K562 (cell line): ENCODE measurements at regions not wholly inside any gene's neighbourhood (a gene's known extent, or its start where the extent isn't known, plus 50 kb on each side); places are given as distances from the start of the nearest gene placed in this dataset.

Experiments
- ATAC-seq: fragments of 200-7000 bp; cut with Tn5 transposase; 3 replicates; pipeline ENCODE4 v1.9.1; 2020; ENCODE audit warnings: moderate library complexity
- BruUV-seq: library from RNA; stranded (reverse); fragments of 400-500 nt; replicated peaks from 2 replicates; lab custom pipeline; 2021; lab: Mats Ljungman, UMichigan
- CTCF ChIA-PET: fragments of 300-600 bp; formaldehyde crosslinking; extraction: SDS; loops from one replicate; lab custom pipeline; 2021; ENCODE audit warnings: low intra/inter-chr PET ratio; lab: Yijun Ruan, JAX
- POLR2A ChIA-PET: fragments of 300-600, 350-650 bp; sonication (Branson Sonifier 250); formaldehyde crosslinking; extraction: SDS; loops from one replicate; lab custom pipeline; 2021; ENCODE audit warnings: antibody characterized with exemption, inconsistent platforms; lab: Yijun Ruan, JAX
- DNase-seq, 4 experiments: peaks; one replicate each; pipeline versions ENCODE4 v3.0.0 to v3.0.0-alpha.2; 2011 to 2018; ENCODE audit warnings: low spot score in 3 of 4, mixed read lengths in 3 of 4; ENCODE audit errors: extremely low read depth in 1 of 4
- FAIRE-seq: peaks from 2 replicates; lab custom pipeline; 2011; peaks lifted over from hg19 to GRCh38; lab: Jason Lieb, UNC
- H2AFZ ChIP-seq: 2 replicates; pipeline ENCODE4 v1.6.0; 2011; ENCODE audit warnings: low read depth, low read length, control low read depth, inconsistent platforms
- H3K27ac ChIP-seq: fragments of 200-600 bp; 3 replicates; pipeline ENCODE4 v1.8.0; 2011; ENCODE audit warnings: low read depth, mild to moderate bottlenecking, control low read depth, inconsistent platforms, low read length, moderate library complexity, mixed read lengths; ENCODE audit errors: extremely low read depth
- H3K27me3 ChIP-seq, 2 experiments: fragments of 300-600 bp in 1 of 2; 2 replicates in 1 of 2; 3 replicates in 1 of 2; pipeline versions ENCODE4 v1.6.0 to v1.8.0; 2011; ENCODE audit warnings: inconsistent platforms in 2 of 2, low read length in 2 of 2, mild to moderate bottlenecking in 1 of 2, mixed read lengths in 1 of 2, moderate library complexity in 1 of 2; ENCODE audit not compliant: control insufficient read depth in 2 of 2, insufficient read depth in 2 of 2
- H3K36me3 ChIP-seq: fragments of 300-600 bp; 3 replicates; pipeline ENCODE4 v1.8.0; 2011; ENCODE audit warnings: mild to moderate bottlenecking, low read length, inconsistent platforms; ENCODE audit not compliant: control insufficient read depth, insufficient read depth
- H3K4me1 ChIP-seq, 2 experiments: fragments of 200-600 bp in 1 of 2; replicated peaks in 1 of 2; 2 replicates in 1 of 2; 3 replicates in 1 of 2; pipeline versions ENCODE4 v1.5.1 to v1.8.0; 2011; ENCODE audit warnings: inconsistent platforms in 2 of 2, low read length in 2 of 2, mild to moderate bottlenecking in 1 of 2, mixed read lengths in 1 of 2, moderate library complexity in 1 of 2; ENCODE audit not compliant: control insufficient read depth in 2 of 2, insufficient read depth in 2 of 2
- H3K4me2 ChIP-seq: 2 replicates; pipeline ENCODE4 v1.6.1; 2011; ENCODE audit warnings: low read length, control low read depth, inconsistent platforms, mixed read lengths; ENCODE audit not compliant: insufficient read depth
- H3K4me3 ChIP-seq: fragments of 200-600 bp; sonication (generic), shearing (Covaris generic); 2 replicates; pipeline ENCODE4 v1.5.1; 2016; ENCODE audit warnings: control low read depth, inconsistent platforms
- H3K79me2 ChIP-seq: fragments of 200-600 bp; 3 replicates; pipeline ENCODE4 v1.8.0; 2011; ENCODE audit warnings: low read length, inconsistent platforms; ENCODE audit not compliant: control insufficient read depth, insufficient read depth
- H3K9ac ChIP-seq, 2 experiments: 2 replicates each; pipeline versions ENCODE4 v1.6.0 to v1.6.1; 2011; ENCODE audit warnings: low read depth in 2 of 2, low read length in 2 of 2, control low read depth in 1 of 2, inconsistent platforms in 1 of 2, mild to moderate bottlenecking in 1 of 2, mixed read lengths in 1 of 2; ENCODE audit not compliant: insufficient read depth in 1 of 2
- H3K9me1 ChIP-seq: one replicate; pipeline ENCODE4 v1.6.0; 2011; ENCODE audit warnings: inconsistent platforms, mild to moderate bottlenecking, low read length, moderate library complexity; ENCODE audit not compliant: control insufficient read depth, insufficient read depth
- H3K9me3 ChIP-seq: replicated peaks from 2 replicates; pipeline ENCODE4 v1.5.1; 2011; ENCODE audit warnings: low read depth, low read length, inconsistent platforms; ENCODE audit not compliant: control insufficient read depth, insufficient read depth
- H4K20me1 ChIP-seq: replicated peaks from 2 replicates; pipeline ENCODE4 v1.6.1; 2011; ENCODE audit warnings: low read length, inconsistent platforms, mixed read lengths; ENCODE audit not compliant: control insufficient read depth, insufficient read depth
- CHD2 ChIP-seq: IDR thresholded peaks from 2 replicates; pipeline ENCODE4 v1.6.1; 2011; ENCODE audit warnings: low read depth, low read length
- COPS2 ChIP-seq: fragments of 450-650 bp; conservative IDR thresholded peaks from 2 replicates; pipeline ENCODE4 v1.6.1; 2016; ENCODE audit warnings: mild to moderate bottlenecking, moderate library complexity
- EZH2 ChIP-seq: IDR thresholded peaks from 2 replicates; pipeline ENCODE4 v1.6.1; 2012; ENCODE audit warnings: low read depth, mild to moderate bottlenecking, inconsistent platforms, low read length, borderline replicate concordance
- HEY1 ChIP-seq: fragments of 250-450 bp; sonication (Bioruptor Pico); IDR thresholded peaks from 2 replicates; pipeline ENCODE4 v1.5.0; 2020; ENCODE audit warnings: mild to moderate bottlenecking, moderate library complexity, borderline replicate concordance
- KDM2B ChIP-seq: fragments of 250-450 bp; sonication (Bioruptor Pico); IDR thresholded peaks from 2 replicates; pipeline ENCODE4 v1.8.0; 2021; ENCODE audit warnings: mild to moderate bottlenecking, moderate library complexity
- NFRKB ChIP-seq: fragments of 450-650 bp; IDR thresholded peaks from 2 replicates; pipeline ENCODE4 v1.6.1; 2016; ENCODE audit warnings: low read depth
- RFX1 ChIP-seq: fragments of 450-650 bp; IDR thresholded peaks from 2 replicates; pipeline ENCODE4 v1.6.1; 2016; ENCODE audit warnings: mild to moderate bottlenecking, moderate library complexity
- RUNX1 ChIP-seq: sonication (generic); IDR thresholded peaks from 2 replicates; pipeline ENCODE4 v1.6.1; 2016; ENCODE audit warnings: antibody characterized with exemption, low read depth
- USF1 ChIP-seq: sonication (generic); formaldehyde crosslinking; IDR thresholded peaks from 2 replicates; pipeline ENCODE4 v1.9.0; 2022; ENCODE audit warnings: mild to moderate bottlenecking, missing genetic modification reagents
- ZBTB2 ChIP-seq: fragments of 450-650 bp; IDR thresholded peaks from 2 replicates; pipeline ENCODE4 v1.6.1; 2016; ENCODE audit warnings: antibody characterized with exemption
- ZFP1 ChIP-seq: fragments of 450-650 bp; formaldehyde crosslinking; IDR thresholded peaks from 2 replicates; pipeline ENCODE4 v1.4.0; 2020; ENCODE audit warnings: mild to moderate bottlenecking, mixed read lengths
- ZNF561 ChIP-seq: fragments of 450-650 bp; formaldehyde crosslinking; conservative IDR thresholded peaks from 2 replicates; pipeline ENCODE4 v1.4.0; 2020; ENCODE audit warnings: mild to moderate bottlenecking, moderate library complexity
- ZNF77 ChIP-seq: fragments of 250-450 bp; sonication (Bioruptor Pico); IDR thresholded peaks from 2 replicates; pipeline ENCODE4 v1.5.0; 2020
- ZNF780A ChIP-seq: fragments of 250-450 bp; sonication (Bioruptor Pico); IDR thresholded peaks from 2 replicates; pipeline ENCODE4 v1.5.0; 2021; ENCODE audit warnings: mild to moderate bottlenecking
- WGBS: fragments of 100-300 bp; shearing (Covaris generic); methylation state at CpG from one replicate; pipeline ENCODE4 v1.1.6; 2016; ENCODE audit warnings: low coverage, mixed read lengths; ENCODE audit not compliant: insufficient coverage; ENCODE audit errors: missing lambda C conversion rate; 5-methylcytosine and 5-hydroxymethylcytosine counted together
- in situ Hi-C: fragments of 300-500 bp; cut with MboI; formaldehyde crosslinking; loops from 4 replicates; pipeline ENCODE4 v1.15.0; 2018; ENCODE audit warnings: inconsistent platforms, mixed read lengths
- intact Hi-C: fragments of 100-400 bp; cut with micrococcal nuclease; formaldehyde crosslinking; loops from 2 replicates; pipeline ENCODE4 v1.14.2; 2022

- no peak overlapping the region for H3K9ac ChIP-seq
- no peak overlapping the region for H3K4me3 ChIP-seq
- H3K4me1 ChIP-seq = no peaks in the 10 kb centered on the region
- no peak overlapping the region for H3K27ac ChIP-seq
- H3K4me2 ChIP-seq = no peak overlapping the region
- no TSS peak for BruUV-seq
- DNase-seq = no peak
- CTCF ChIA-PET = no interaction called here
- no peaks in the 10 kb centered on the region for H3K27me3 ChIP-seq
- 0% methylated on average over 7 of the region's 7 CpGs for WGBS
- no peaks in the 10 kb centered on the region for H3K79me2 ChIP-seq
- H3K9me3 ChIP-seq = no peaks in the 10 kb centered on the region
- H2AFZ ChIP-seq = no peak overlapping the region
- FAIRE-seq = no peak
- H3K36me3 ChIP-seq = no peaks in the 10 kb centered on the region
- POLR2A ChIA-PET = no interaction called here
- intact Hi-C loops (no loop called here), in situ Hi-C loops (no loop called here)
- H3K9me1 ChIP-seq = no peaks in the 10 kb centered on the region
- ATAC-seq = no peak
- no peaks in the 10 kb centered on the region for H4K20me1 ChIP-seq
- TF ChIP-seq HEY1 (CRISPR knock-in tag) (no peak), USF1 (no peak), KDM2B (no peak), CHD2 (no peak), EZH2 (no peak), ZBTB2 (no peak), COPS2 (no peak), ZNF780A (CRISPR knock-in tag) (no peak), NFRKB (no peak), ZFP1 (CRISPR knock-in tag) (no peak), RFX1 (no peak), ZNF77 (CRISPR knock-in tag) (no peak), ZNF561 (CRISPR knock-in tag) (no peak), RUNX1 (no peak)
Measured at GRCh38 chr14:54301359-54301758, 95.4 kb upstream of the CDKN3 start.
